ENCODE measurements at regions not wholly inside any gene's neighbourhood (a gene's known extent, or its start where the extent isn't known, plus 50 kb on each side); places are given as distances from the start of the nearest gene placed in this dataset.

DNA sequence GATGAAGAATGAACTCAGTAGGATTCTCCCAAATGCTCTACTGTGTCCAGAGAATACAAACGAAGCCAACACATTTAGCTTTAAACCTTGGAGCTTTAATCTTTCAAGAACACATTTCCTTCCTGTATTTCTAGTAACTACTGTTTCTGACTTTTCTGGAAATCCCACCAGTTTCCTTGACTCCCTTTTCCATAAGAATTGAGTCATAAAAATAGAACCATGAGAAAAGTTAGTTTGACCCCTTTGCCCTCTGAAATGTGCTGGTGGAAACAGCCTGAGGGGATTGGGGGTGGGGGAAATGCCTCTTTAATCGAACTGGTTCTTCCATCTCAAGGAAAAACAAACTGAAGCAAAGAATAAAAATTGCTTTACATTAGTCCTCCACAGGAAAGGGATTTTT is 123.9 kb downstream of the TMEM17 start:
- no peak overlapping the region for H2AFZ ChIP-seq (ENCODE audit: low read length)
- peaks cover 6% of the 10 kb centered on the region; the same call in 1 of the 2 replicates for H3K9me3 ChIP-seq (ENCODE audit: insufficient read depth, low read depth, low read length)
- no peaks in the 10 kb centered on the region for H3F3A ChIP-seq (ENCODE audit: low read depth)

DNA sequence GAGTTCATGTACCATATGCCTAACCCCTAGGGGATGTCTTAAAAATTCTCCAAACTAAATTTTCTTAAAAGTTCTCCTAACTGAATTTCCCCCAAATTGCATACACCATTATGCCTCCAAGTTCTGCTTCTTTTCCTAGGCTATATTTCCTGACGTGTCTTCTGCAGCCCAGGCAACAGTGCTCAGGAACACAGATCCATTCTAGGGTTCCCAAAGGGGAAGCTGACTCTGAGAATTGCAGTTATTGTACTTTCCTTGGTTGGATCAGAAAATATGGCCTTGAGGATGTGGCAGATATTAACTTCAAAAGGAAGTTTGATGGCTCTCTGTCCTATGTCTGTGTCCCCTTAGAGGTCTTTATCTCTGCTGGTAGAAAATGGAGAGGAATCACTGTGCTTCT is 124.3 kb downstream of the TMEM17 start:
- TF ChIP-seq, protein P1, sequence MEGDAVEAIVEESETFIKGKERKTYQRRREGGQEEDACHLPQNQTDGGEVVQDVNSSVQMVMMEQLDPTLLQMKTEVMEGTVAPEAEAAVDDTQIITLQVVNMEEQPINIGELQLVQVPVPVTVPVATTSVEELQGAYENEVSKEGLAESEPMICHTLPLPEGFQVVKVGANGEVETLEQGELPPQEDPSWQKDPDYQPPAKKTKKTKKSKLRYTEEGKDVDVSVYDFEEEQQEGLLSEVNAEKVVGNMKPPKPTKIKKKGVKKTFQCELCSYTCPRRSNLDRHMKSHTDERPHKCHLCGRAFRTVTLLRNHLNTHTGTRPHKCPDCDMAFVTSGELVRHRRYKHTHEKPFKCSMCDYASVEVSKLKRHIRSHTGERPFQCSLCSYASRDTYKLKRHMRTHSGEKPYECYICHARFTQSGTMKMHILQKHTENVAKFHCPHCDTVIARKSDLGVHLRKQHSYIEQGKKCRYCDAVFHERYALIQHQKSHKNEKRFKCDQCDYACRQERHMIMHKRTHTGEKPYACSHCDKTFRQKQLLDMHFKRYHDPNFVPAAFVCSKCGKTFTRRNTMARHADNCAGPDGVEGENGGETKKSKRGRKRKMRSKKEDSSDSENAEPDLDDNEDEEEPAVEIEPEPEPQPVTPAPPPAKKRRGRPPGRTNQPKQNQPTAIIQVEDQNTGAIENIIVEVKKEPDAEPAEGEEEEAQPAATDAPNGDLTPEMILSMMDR (conservative IDR thresholded peaks at IDR 0.05; ENCODE audit: low read length): no peak
- TF ChIP-seq EZH2phosphoT487 (IDR thresholded peaks at IDR 0.05; ENCODE audit: borderline replicate concordance): no peak
- Histone ChIP-seq H3K4me1 (ENCODE audit: insufficient read depth, low read length, poor library complexity, severe bottlenecking) (peaks cover 31% of the 10 kb centered on the region), H2AFZ (ENCODE audit: low read length) (no peak overlapping the region), H3K4me2 (ENCODE audit: low read depth, low read length, poor library complexity, severe bottlenecking) (peak overlapping the region; percentile 0), H3K36me3 (ENCODE audit: insufficient read depth, low read length) (no peaks in the 10 kb centered on the region), H3K9me2 (replicated peaks; ENCODE audit: low read depth, low read length) (no peaks in the 10 kb centered on the region), H3F3A (ENCODE audit: low read depth) (no peaks in the 10 kb centered on the region), H3K79me2 (ENCODE audit: insufficient read depth, low read length) (no peaks in the 10 kb centered on the region), H3K27me3 (ENCODE audit: insufficient read depth, low read length, poor library complexity, severe bottlenecking) (no peaks in the 10 kb centered on the region), H4K20me1 (ENCODE audit: insufficient read depth, low read length, poor library complexity, severe bottlenecking) (no peaks in the 10 kb centered on the region), H3K9me3 (ENCODE audit: insufficient read depth, low read depth, low read length) (peaks cover 4% of the 10 kb centered on the region; the same call in 1 of the 2 replicates), H3K4me3 (ENCODE audit: low read length, poor library complexity, severe bottlenecking) (no peak overlapping the region), H3K9ac (ENCODE audit: low read depth, low read length, poor library complexity, severe bottlenecking) (no peak overlapping the region)

More for the DNA sequence above, 123.9 kb downstream of the TMEM17 start:
- H3K27me3 ChIP-seq (ENCODE audit: insufficient read depth, low read length, poor library complexity, severe bottlenecking): no peaks in the 10 kb centered on the region
- H4K20me1 ChIP-seq (ENCODE audit: insufficient read depth, low read length, poor library complexity, severe bottlenecking): no peaks in the 10 kb centered on the region
- no peaks in the 10 kb centered on the region for H3K36me3 ChIP-seq (ENCODE audit: insufficient read depth, low read length)
- no peaks in the 10 kb centered on the region for H3K9me2 ChIP-seq (replicated peaks; ENCODE audit: low read depth, low read length)
- H3K4me3 ChIP-seq (ENCODE audit: low read length, poor library complexity, severe bottlenecking): no peak overlapping the region
- no peak for TF ChIP-seq EZH2phosphoT487 (IDR thresholded peaks at IDR 0.05; ENCODE audit: borderline replicate concordance)
- peaks cover 31% of the 10 kb centered on the region for H3K4me1 ChIP-seq (ENCODE audit: insufficient read depth, low read length, poor library complexity, severe bottlenecking)
- peak overlapping the region; percentile 0 for H3K4me2 ChIP-seq (ENCODE audit: low read depth, low read length, poor library complexity, severe bottlenecking)
- no peak overlapping the region for H3K9ac ChIP-seq (ENCODE audit: low read depth, low read length, poor library complexity, severe bottlenecking)
- H3K79me2 ChIP-seq (ENCODE audit: insufficient read depth, low read length): no peaks in the 10 kb centered on the region

DNA sequence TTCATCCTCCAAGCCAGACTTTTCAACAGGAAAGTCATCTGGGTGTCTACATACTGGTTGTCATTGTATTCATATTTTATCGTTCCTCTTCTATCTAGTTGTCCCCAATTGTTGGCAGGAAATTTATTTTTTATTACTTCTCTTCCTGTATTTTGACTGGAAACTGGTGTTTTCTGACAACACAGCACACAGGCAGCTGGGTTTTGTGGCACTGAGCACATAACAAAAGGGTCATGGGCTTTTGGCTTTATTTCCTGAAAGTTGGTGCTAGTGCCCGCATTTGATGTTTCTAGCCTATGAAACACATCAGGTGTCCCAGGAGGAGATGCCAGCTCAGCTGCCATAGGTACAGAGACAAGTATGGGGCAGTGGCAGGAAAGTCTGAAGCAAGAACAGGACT is 126.4 kb downstream of the TMEM17 start:
- no peaks in the 10 kb centered on the region for H3K9me3 ChIP-seq (ENCODE audit: insufficient read depth, low read depth, low read length)
- TF ChIP-seq, protein P1 (conservative IDR thresholded peaks at IDR 0.05; ENCODE audit: low read length): no peak
- TF ChIP-seq EZH2phosphoT487 (IDR thresholded peaks at IDR 0.05; ENCODE audit: borderline replicate concordance): no peak
- no peaks in the 10 kb centered on the region for H3K9me2 ChIP-seq (replicated peaks; ENCODE audit: low read depth, low read length)
- H3K4me3 ChIP-seq (ENCODE audit: low read length, poor library complexity, severe bottlenecking): peak overlapping the region; percentile 1
- H3K79me2 ChIP-seq (ENCODE audit: insufficient read depth, low read length): no peaks in the 10 kb centered on the region
- peaks cover 39% of the 10 kb centered on the region for H3K4me1 ChIP-seq (ENCODE audit: insufficient read depth, low read length, poor library complexity, severe bottlenecking)
- peak overlapping the region; percentile 17 for H3K9ac ChIP-seq (ENCODE audit: low read depth, low read length, poor library complexity, severe bottlenecking)
- H4K20me1 ChIP-seq (ENCODE audit: insufficient read depth, low read length, poor library complexity, severe bottlenecking): no peaks in the 10 kb centered on the region
- H3K36me3 ChIP-seq (ENCODE audit: insufficient read depth, low read length): no peaks in the 10 kb centered on the region
- H2AFZ ChIP-seq (ENCODE audit: low read length): peak overlapping the region; percentile 63; the same call in 1 of the 2 replicates
- H3K4me2 ChIP-seq (ENCODE audit: low read depth, low read length, poor library complexity, severe bottlenecking): peak overlapping the region; percentile 36
- H3K27me3 ChIP-seq (ENCODE audit: insufficient read depth, low read length, poor library complexity, severe bottlenecking): no peaks in the 10 kb centered on the region
- H3F3A ChIP-seq (ENCODE audit: low read depth): no peaks in the 10 kb centered on the region

DNA sequence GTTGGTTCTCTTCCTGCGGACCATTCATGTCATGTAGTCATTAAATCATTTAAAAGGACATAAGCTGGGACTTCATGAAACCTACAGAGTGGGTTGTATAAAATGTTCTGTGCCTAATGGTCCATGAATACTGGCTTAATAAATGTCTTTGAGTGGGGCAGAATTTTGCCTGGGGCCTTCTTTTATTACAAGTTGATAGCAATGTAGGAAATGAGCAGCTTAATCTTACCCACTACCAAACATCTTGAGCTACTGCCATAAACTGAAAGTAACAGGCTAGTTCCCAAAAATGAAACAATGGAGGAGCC is 130.9 kb downstream of the TMEM17 start:
- no peaks in the 10 kb centered on the region for H3F3A ChIP-seq (ENCODE audit: low read depth)
- H4K20me1 ChIP-seq (ENCODE audit: insufficient read depth, low read length, poor library complexity, severe bottlenecking): no peaks in the 10 kb centered on the region
- H3K4me1 ChIP-seq (ENCODE audit: insufficient read depth, low read length, poor library complexity, severe bottlenecking): peaks cover 25% of the 10 kb centered on the region
- H3K4me2 ChIP-seq (ENCODE audit: low read depth, low read length, poor library complexity, severe bottlenecking): peak overlapping the region; percentile 4
- H2AFZ ChIP-seq (ENCODE audit: low read length): no peak overlapping the region
- H3K9ac ChIP-seq (ENCODE audit: low read depth, low read length, poor library complexity, severe bottlenecking): no peak overlapping the region
- no peaks in the 10 kb centered on the region for H3K79me2 ChIP-seq (ENCODE audit: insufficient read depth, low read length)
- no peaks in the 10 kb centered on the region for H3K9me2 ChIP-seq (replicated peaks; ENCODE audit: low read depth, low read length)
- H3K4me3 ChIP-seq (ENCODE audit: low read length, poor library complexity, severe bottlenecking): no peak overlapping the region
- TF ChIP-seq EZH2phosphoT487 (IDR thresholded peaks at IDR 0.05; ENCODE audit: borderline replicate concordance): no peak
- TF ChIP-seq, protein P1 (conservative IDR thresholded peaks at IDR 0.05; ENCODE audit: low read length): no peak
- H3K36me3 ChIP-seq (ENCODE audit: insufficient read depth, low read length): no peaks in the 10 kb centered on the region
- no peaks in the 10 kb centered on the region for H3K27me3 ChIP-seq (ENCODE audit: insufficient read depth, low read length, poor library complexity, severe bottlenecking)
- H3K9me3 ChIP-seq (ENCODE audit: insufficient read depth, low read depth, low read length): no peaks in the 10 kb centered on the region

Measured in Loucy (cell line).